ENCODE measurements at regions not wholly inside any gene's neighbourhood (a gene's known extent, or its start where the extent isn't known, plus 50 kb on each side); places are given as distances from the start of the nearest gene placed in this dataset.

DNA sequence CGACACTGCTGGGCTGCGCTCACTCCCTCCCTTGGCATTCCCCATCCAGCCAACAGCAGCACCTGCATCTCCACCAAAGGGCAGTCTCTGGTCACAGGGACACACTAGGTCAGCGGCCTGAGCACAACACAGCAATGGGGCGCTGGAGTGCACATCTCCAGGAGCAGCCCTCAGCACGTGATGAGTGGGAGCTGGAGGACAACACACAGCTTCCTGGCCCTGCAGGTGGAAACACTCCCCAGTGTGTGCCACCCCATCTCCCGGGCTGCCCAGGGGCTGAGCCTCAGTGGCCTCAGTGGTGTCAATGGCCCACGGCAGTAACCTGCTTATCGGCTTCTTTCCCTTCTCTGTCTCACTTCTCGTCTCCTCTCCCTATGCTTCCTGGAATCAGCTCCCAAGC, 96.8 kb upstream of the VSTM2B start:
- intact Hi-C loops (cut with DNase I; ENCODE audit: low total_unique reads) = no loop called here
- TF ChIP-seq CTCF (IDR thresholded peaks at IDR 0.05) (no peak), POLR2A (IDR thresholded peaks at IDR 0.05) (no peak)
- Histone ChIP-seq H3K27ac (no peak overlapping the region), H3K36me3 (no peaks in the 10 kb centered on the region), H3K9me3 (no peaks in the 10 kb centered on the region), H3K4me1 (no peaks in the 10 kb centered on the region), H3K27me3 (no peaks in the 10 kb centered on the region), H3K4me3 (no peak overlapping the region)
- no peak for DNase-seq

- intact Hi-C loops (cut with DNase I; ENCODE audit: low total_unique reads) = no loop called here
- no peak for DNase-seq
- Histone ChIP-seq H3K27ac (no peak overlapping the region), H3K9me3 (no peaks in the 10 kb centered on the region), H3K36me3 (no peaks in the 10 kb centered on the region), H3K4me1 (no peaks in the 10 kb centered on the region), H3K27me3 (no peaks in the 10 kb centered on the region), H3K4me3 (no peak overlapping the region)
- TF ChIP-seq POLR2A (IDR thresholded peaks at IDR 0.05) = no peak
- no peak for TF ChIP-seq CTCF (IDR thresholded peaks at IDR 0.05)
Measured at GRCh38 chr19:29429581-29429980, 96.2 kb upstream of the VSTM2B start.

- intact Hi-C loops (cut with DNase I; ENCODE audit: low total_unique reads) = no loop called here
Measured at GRCh38 chr19:29431332-29431731, 94.5 kb upstream of the VSTM2B start.

DNA sequence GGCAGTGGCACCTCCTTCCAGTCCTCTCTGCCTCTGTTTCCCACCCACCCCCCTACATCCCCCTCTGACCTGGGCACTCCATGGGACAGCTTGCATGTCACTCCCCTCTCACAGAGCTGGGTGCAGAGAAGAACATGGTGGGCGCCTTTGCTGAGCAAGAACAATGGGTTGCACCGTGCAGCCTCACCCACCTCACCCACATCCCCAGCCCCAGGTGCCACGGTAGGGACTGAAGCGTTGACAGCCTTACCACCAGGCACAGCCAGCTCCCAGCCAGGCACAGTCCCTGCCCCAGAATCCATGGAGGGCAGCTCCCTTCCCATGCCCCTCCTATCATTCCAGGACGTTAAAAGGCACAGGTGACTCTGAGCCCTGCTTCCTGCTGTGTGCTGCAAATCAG, 93.1 kb upstream of the VSTM2B start:
- intact Hi-C loops (cut with DNase I; ENCODE audit: low total_unique reads) = no loop called here
- H3K9me3 ChIP-seq = no peaks in the 10 kb centered on the region
- TF ChIP-seq CTCF (IDR thresholded peaks at IDR 0.05) (no peak), POLR2A (IDR thresholded peaks at IDR 0.05) (no peak)
- no peaks in the 10 kb centered on the region for H3K36me3 ChIP-seq
- H3K4me3 ChIP-seq = no peak overlapping the region
- DNase-seq = no peak
- H3K27me3 ChIP-seq = no peaks in the 10 kb centered on the region
- no peaks in the 10 kb centered on the region for H3K4me1 ChIP-seq
- H3K27ac ChIP-seq = no peak overlapping the region

More at GRCh38 chr19:29431332-29431731, 94.5 kb upstream of the VSTM2B start:
- Histone ChIP-seq H3K36me3 (no peaks in the 10 kb centered on the region), H3K27me3 (no peaks in the 10 kb centered on the region), H3K9me3 (no peaks in the 10 kb centered on the region), H3K4me1 (no peaks in the 10 kb centered on the region), H3K27ac (no peak overlapping the region), H3K4me3 (no peak overlapping the region)
- TF ChIP-seq CTCF (IDR thresholded peaks at IDR 0.05) = no peak
- no peak for TF ChIP-seq POLR2A (IDR thresholded peaks at IDR 0.05)
- DNase-seq = no peak

DNA sequence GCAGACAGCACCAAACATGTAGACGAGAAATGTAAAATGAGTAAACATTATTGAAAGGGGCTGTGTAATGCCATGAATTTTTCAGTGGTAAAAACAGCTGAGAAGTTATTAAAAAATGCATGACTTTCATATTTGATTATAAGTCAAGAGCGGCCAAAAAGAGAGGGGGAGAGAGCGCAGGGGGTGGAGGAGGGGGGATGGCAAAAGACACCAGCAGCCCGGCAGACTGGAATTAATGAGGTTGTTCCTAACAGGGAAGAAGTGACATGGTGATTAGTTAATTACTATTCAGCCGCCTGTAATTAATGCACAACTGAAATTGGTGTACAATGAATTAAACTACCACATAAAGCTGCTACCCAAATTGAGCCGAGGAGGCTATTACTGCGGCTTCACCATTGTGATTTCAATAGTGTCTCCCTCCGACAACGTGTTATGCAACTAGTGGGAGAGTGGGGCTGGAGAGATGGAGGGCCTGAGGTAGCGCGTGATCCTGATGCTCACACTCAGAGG, 89.1 kb upstream of the VSTM2B start:
- no peaks in the 10 kb centered on the region for H3K27me3 ChIP-seq
- H3K27ac ChIP-seq = no peak overlapping the region
- TF ChIP-seq CTCF (IDR thresholded peaks at IDR 0.05) (no peak), POLR2A (IDR thresholded peaks at IDR 0.05) (no peak)
- no peak for DNase-seq
- no peaks in the 10 kb centered on the region for H3K9me3 ChIP-seq
- no peak overlapping the region for H3K4me3 ChIP-seq
- intact Hi-C loops (cut with DNase I; ENCODE audit: low total_unique reads) = no loop called here
- H3K4me1 ChIP-seq = no peaks in the 10 kb centered on the region
- H3K36me3 ChIP-seq = no peaks in the 10 kb centered on the region
